Thyroid gland (tissue), 4 donors: ENCODE measurements at regions not wholly inside any gene's neighbourhood (a gene's known extent, or its start where the extent isn't known, plus 50 kb on each side); places are given as distances from the start of the nearest gene placed in this dataset.

ENCODE experiments used
- CTCF ChIP-seq, 6 experiments: fragments of 200-600 bp in 3 of 6; fragments of 450-650 bp in 3 of 6; sonication (generic) in 3 of 6; IDR thresholded peaks; one replicate each; pipeline ENCODE4 v1.5.1; 2016 to 2019; ENCODE audit warnings: antibody characterized with exemption in 6 of 6, mild to moderate bottlenecking in 2 of 6, inconsistent platforms in 1 of 6, moderate library complexity in 1 of 6
- POLR2A ChIP-seq, 2 donors: fragments of 450-650 bp; IDR thresholded peaks; one replicate each; pipeline ENCODE4 v1.6.1; 2017; ENCODE audit warnings: antibody characterized with exemption in 2 of 2, mild to moderate bottlenecking in 2 of 2, moderate library complexity in 1 of 2

- TF ChIP-seq CTCF (IDR thresholded peaks at IDR 0.05) (no peak), POLR2A (IDR thresholded peaks at IDR 0.05) (no peak)
Measured at GRCh38 chr1:82921759-82922158, 1077.2 kb downstream of the TTLL7 start.
